ENCODE measurements at regions not wholly inside any gene's neighbourhood (a gene's known extent, or its start where the extent isn't known, plus 50 kb on each side); places are given as distances from the start of the nearest gene placed in this dataset.

GRCh38 chr11:116420030-116420429, 352.8 kb downstream of the BUD13 start:
- Histone ChIP-seq H3K36me3 (no peaks in the 10 kb centered on the region), H3K9me3 (no peaks in the 10 kb centered on the region), H3K27ac (no peak overlapping the region), H3K4me3 (no peak overlapping the region), H3K27me3 (no peaks in the 10 kb centered on the region), H3K4me1 (peaks cover 5% of the 10 kb centered on the region)
- DNase-seq (ENCODE audit: low spot score in 2 of 2): no peak
- TF ChIP-seq CTCF (IDR thresholded peaks at IDR 0.05): no peak
- no peak for TF ChIP-seq POLR2AphosphoS5 (IDR thresholded peaks at IDR 0.05)
- TF ChIP-seq EP300 (IDR thresholded peaks at IDR 0.05): no peak
- no peak for TF ChIP-seq POLR2A (IDR thresholded peaks at IDR 0.05)

DNA sequence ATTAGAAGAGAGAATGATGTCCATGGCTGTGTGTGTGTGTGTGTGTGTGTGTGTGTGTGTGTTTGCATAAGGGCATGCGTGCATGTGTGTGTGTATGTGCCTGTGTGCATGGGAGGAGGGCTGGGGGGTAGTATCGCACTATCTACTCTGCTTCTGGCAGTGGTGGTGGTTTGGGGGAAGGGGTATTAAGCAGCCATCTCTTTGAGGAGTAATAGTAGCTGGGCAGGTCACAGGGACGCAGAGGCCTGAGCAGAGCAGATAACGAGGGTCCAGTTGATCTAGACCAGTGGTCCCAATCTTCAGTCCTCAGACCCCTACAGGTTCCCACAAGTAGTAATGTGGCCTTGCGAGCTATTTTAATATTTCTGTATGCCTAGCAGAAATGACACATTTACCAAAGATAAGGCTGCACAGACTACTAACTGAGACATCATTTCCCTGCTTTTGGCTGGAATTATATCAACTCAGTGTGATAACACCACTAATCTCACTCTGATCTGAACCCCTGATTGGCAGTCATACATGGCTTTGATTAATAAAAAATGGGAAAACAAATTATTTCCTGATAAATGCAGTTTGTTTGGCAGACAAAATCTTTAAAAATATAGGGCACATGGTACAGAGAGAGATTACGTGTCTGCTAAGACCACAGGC, 354.3 kb downstream of the BUD13 start:
- Histone ChIP-seq H3K27ac (no peak overlapping the region), H3K4me1 (peaks cover 5% of the 10 kb centered on the region), H3K9me3 (no peaks in the 10 kb centered on the region), H3K4me3 (no peak overlapping the region), H3K36me3 (no peaks in the 10 kb centered on the region), H3K27me3 (no peaks in the 10 kb centered on the region)
- DNase-seq (ENCODE audit: low spot score in 2 of 2): no peak
- WGBS: 86% methylated on average over 6 of the region's 6 CpGs
- TF ChIP-seq POLR2A (IDR thresholded peaks at IDR 0.05) (no peak), CTCF (IDR thresholded peaks at IDR 0.05) (no peak), POLR2AphosphoS5 (IDR thresholded peaks at IDR 0.05) (no peak), EP300 (IDR thresholded peaks at IDR 0.05) (no peak)

DNA sequence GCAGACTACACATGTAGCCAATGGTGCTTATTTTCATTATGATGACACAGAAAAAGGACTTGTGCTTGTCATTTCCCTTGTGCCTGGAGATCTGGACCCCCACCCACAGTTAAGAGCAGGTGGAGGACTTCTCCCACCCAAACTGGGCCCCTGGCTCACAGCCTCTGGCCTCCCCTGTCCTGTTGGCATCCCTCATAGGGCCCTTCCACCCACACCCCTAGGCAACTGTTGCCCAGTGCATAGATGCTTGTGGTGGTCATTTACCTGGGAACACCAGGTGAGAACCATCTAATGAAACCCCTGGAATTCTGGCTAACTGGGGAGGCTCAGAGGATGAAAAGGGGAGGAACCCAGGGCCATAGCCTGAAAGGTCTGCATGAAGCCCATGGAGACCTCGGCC, 355.9 kb downstream of the BUD13 start:
- TF ChIP-seq EP300 (IDR thresholded peaks at IDR 0.05): no peak
- TF ChIP-seq POLR2AphosphoS5 (IDR thresholded peaks at IDR 0.05): no peak
- TF ChIP-seq CTCF (IDR thresholded peaks at IDR 0.05): no peak
- TF ChIP-seq POLR2A (IDR thresholded peaks at IDR 0.05): no peak
- DNase-seq (ENCODE audit: low spot score in 2 of 2): no peak
- Histone ChIP-seq H3K27me3 (no peaks in the 10 kb centered on the region), H3K4me1 (peaks cover 5% of the 10 kb centered on the region), H3K36me3 (no peaks in the 10 kb centered on the region), H3K27ac (no peak overlapping the region), H3K9me3 (no peaks in the 10 kb centered on the region), H3K4me3 (no peak overlapping the region)
- 100% methylated on average over 1 of the region's 1 CpG for WGBS

GRCh38 chr11:116415095-116415494, 357.7 kb downstream of the BUD13 start:
- no peaks in the 10 kb centered on the region for H3K36me3 ChIP-seq
- TF ChIP-seq EP300 (IDR thresholded peaks at IDR 0.05) (no peak), POLR2A (IDR thresholded peaks at IDR 0.05) (no peak), CTCF (IDR thresholded peaks at IDR 0.05) (no peak)
- H3K9me3 ChIP-seq: no peaks in the 10 kb centered on the region
- no peak for DNase-seq (ENCODE audit: low spot score in 2 of 2)
- no peaks in the 10 kb centered on the region for H3K4me1 ChIP-seq
- H3K27me3 ChIP-seq: no peaks in the 10 kb centered on the region
- 66% methylated on average over 6 of the region's 6 CpGs for WGBS
- no peak overlapping the region for H3K4me3 ChIP-seq
- H3K27ac ChIP-seq: no peak overlapping the region

DNA sequence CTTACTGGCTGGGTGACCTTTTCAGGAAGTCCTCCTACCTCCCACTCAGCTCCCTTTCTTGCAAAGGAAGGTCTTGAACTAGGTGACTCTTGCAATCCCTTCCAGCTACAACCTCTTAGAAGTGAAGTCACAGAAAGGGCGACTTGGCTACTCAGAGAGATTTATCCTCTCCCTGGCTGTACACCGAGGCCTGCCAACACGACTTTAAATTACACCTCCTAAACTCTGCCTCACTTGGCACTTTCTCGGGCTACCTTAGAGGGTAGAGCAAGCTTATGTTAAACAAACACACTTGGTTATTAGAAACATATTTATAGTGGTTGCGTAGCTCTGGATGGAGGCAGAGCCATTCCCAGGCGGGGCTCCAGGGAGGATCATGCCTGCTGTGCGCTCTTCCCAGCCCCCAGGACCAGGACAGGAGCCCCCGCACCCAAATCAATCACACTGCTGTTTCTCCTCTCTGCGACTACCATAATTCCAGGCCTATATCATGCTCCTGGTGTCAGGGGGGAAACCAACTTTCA, 358.4 kb downstream of the BUD13 start:
- DNase-seq (ENCODE audit: low spot score in 2 of 2): no peak
- 79% methylated on average over 9 of the region's 9 CpGs for WGBS
- TF ChIP-seq POLR2A (IDR thresholded peaks at IDR 0.05): no peak
- no peak for TF ChIP-seq POLR2AphosphoS5 (IDR thresholded peaks at IDR 0.05)
- TF ChIP-seq CTCF (IDR thresholded peaks at IDR 0.05): no peak
- no peak for TF ChIP-seq EP300 (IDR thresholded peaks at IDR 0.05)
- Histone ChIP-seq H3K4me3 (no peak overlapping the region), H3K9me3 (no peaks in the 10 kb centered on the region), H3K27me3 (peaks cover 3% of the 10 kb centered on the region), H3K36me3 (no peaks in the 10 kb centered on the region), H3K27ac (no peak overlapping the region), H3K4me1 (no peaks in the 10 kb centered on the region)

Measured in suprapubic skin (tissue), 4 donors.